Loucy (cell line): ENCODE measurements at regions not wholly inside any gene's neighbourhood (a gene's known extent, or its start where the extent isn't known, plus 50 kb on each side); places are given as distances from the start of the nearest gene placed in this dataset.

Experiments used
- H2AFZ ChIP-seq: fragments of 200-600 bp; sonication (generic); 2 replicates; pipeline ENCODE4 v1.6.0; 2016; ENCODE audit warnings: antibody characterized with exemption, mild to moderate bottlenecking, low read length, moderate library complexity
- H3F3A ChIP-seq: fragments of 200-600 bp; 2 replicates; pipeline ENCODE4 v1.6.0; 2016; ENCODE audit warnings: antibody characterized with exemption, low read depth, mild to moderate bottlenecking
- H3K27me3 ChIP-seq: fragments of 200-600 bp; sonication (generic); 2 replicates; pipeline ENCODE4 v1.6.1; 2014; ENCODE audit warnings: low read length, mild to moderate bottlenecking; ENCODE audit not compliant: insufficient read depth, poor library complexity, severe bottlenecking
- H3K36me3 ChIP-seq: fragments of 200-600 bp; sonication (generic); 2 replicates; pipeline ENCODE4 v1.6.1; 2016; ENCODE audit warnings: low read length; ENCODE audit not compliant: insufficient read depth
- H3K4me1 ChIP-seq: fragments of 200-600 bp; sonication (generic); 2 replicates; pipeline ENCODE4 v1.5.1; 2014; ENCODE audit warnings: low read length, mild to moderate bottlenecking; ENCODE audit not compliant: insufficient read depth, poor library complexity, severe bottlenecking
- H3K4me2 ChIP-seq: fragments of 200-600 bp; sonication (generic); 2 replicates; pipeline ENCODE4 v1.6.0; 2014; ENCODE audit warnings: antibody characterized with exemption, low read length, low read depth, mild to moderate bottlenecking; ENCODE audit not compliant: poor library complexity, severe bottlenecking
- H3K4me3 ChIP-seq: fragments of 200-600 bp; sonication (generic); 2 replicates; pipeline ENCODE4 v1.5.1; 2014; ENCODE audit warnings: low read length, mild to moderate bottlenecking, mixed read lengths; ENCODE audit not compliant: poor library complexity, severe bottlenecking
- H3K79me2 ChIP-seq: fragments of 200-600 bp; sonication (generic); 2 replicates; pipeline ENCODE4 v1.6.1; 2014; ENCODE audit warnings: low read length; ENCODE audit not compliant: insufficient read depth
- H3K9ac ChIP-seq: fragments of 200-600 bp; sonication (generic); 2 replicates; pipeline ENCODE4 v1.6.0; 2014; ENCODE audit warnings: mild to moderate bottlenecking, low read depth, low read length, moderate library complexity; ENCODE audit not compliant: poor library complexity, severe bottlenecking
- H3K9me2 ChIP-seq: fragments of 200-600 bp; sonication (generic); replicated peaks from 2 replicates; pipeline ENCODE4 v1.6.1; 2016; ENCODE audit warnings: low read depth, low read length, mixed read lengths
- H3K9me3 ChIP-seq: fragments of 200-600 bp; sonication (generic); 2 replicates; pipeline ENCODE4 v1.6.1; 2014; ENCODE audit warnings: mild to moderate bottlenecking, antibody characterized with exemption, low read length, low read depth; ENCODE audit not compliant: insufficient read depth
- H4K20me1 ChIP-seq: fragments of 200-600 bp; sonication (generic); 2 replicates; pipeline ENCODE4 v1.6.0; 2014; ENCODE audit warnings: antibody characterized with exemption, low read length, mild to moderate bottlenecking; ENCODE audit not compliant: insufficient read depth, poor library complexity, severe bottlenecking
- EZH2phosphoT487 ChIP-seq: fragments of 200-600 bp; IDR thresholded peaks from 2 replicates; pipeline ENCODE4 v1.6.1; 2018; ENCODE audit warnings: antibody characterized with exemption, mild to moderate bottlenecking, moderate library complexity, borderline replicate concordance
- TF ChIP-seq, protein P1 (sequence below): fragments of 200-600 bp; sonication (generic); conservative IDR thresholded peaks from 2 replicates; pipeline ENCODE4 v1.5.1; 2014; ENCODE audit warnings: mild to moderate bottlenecking, antibody characterized with exemption, low read length

DNA sequence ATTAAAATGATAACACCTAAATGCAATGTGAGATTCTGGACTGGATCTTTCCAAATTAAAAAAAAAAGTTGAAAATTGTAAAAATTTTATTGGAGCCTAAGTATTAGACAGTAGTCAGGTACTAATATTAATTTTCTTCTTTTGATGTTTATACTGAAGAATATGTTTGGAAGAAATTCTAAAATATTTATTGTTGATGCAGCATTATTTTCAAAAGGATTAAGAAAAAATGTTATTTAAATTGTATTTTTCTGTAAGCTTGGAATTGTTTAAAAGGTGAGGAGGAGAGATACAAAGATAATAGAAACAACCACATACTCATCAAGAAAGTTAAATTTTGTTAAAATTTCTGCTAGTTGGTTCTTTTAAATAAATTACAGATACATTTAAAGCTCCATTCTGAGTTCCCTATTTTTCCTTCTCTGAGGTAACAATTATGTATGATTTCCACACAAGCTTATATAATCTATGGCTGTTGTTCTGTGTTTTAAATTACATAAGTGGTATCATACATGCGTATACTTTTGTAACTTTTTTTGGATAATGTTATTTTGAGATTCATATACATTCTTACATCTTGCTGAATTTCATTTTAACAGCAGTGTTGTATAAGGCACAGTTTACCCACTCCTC, 180.3 kb upstream of the RGS18 start:
- Histone ChIP-seq H2AFZ (no peak overlapping the region), H3K4me1 (no peaks in the 10 kb centered on the region), H3F3A (no peaks in the 10 kb centered on the region), H3K9me3 (peaks cover 13% of the 10 kb centered on the region; the same call in 1 of the 2 replicates), H3K79me2 (no peaks in the 10 kb centered on the region), H4K20me1 (no peaks in the 10 kb centered on the region), H3K27me3 (no peaks in the 10 kb centered on the region), H3K4me3 (no peak overlapping the region), H3K36me3 (no peaks in the 10 kb centered on the region), H3K9me2 (no peaks in the 10 kb centered on the region), H3K4me2 (no peak overlapping the region), H3K9ac (no peak overlapping the region)
- no peak for TF ChIP-seq EZH2phosphoT487

DNA sequence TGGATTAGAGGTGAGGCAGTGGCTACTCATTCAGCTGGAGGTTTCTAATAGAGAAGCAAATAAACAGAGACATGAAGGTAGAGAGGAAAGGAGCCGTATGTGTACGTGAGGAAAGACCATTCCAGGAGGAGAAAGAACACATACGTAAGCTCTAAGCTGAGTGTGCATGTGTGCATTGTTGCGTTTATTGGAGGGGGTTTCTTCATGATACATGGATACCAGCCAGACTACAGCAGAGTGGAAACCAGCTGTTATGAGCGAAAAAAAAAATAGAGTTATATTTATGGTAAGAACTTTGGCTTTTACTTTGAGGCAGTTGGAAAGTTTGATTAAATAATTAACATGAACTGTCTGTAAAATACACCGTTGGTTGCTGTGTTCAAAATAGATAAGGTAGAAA, 173.4 kb upstream of the RGS18 start:
- no peaks in the 10 kb centered on the region for H3K36me3 ChIP-seq
- H3K9me2 ChIP-seq, result no peaks in the 10 kb centered on the region
- TF ChIP-seq EZH2phosphoT487, result no peak
- TF ChIP-seq, protein P1, sequence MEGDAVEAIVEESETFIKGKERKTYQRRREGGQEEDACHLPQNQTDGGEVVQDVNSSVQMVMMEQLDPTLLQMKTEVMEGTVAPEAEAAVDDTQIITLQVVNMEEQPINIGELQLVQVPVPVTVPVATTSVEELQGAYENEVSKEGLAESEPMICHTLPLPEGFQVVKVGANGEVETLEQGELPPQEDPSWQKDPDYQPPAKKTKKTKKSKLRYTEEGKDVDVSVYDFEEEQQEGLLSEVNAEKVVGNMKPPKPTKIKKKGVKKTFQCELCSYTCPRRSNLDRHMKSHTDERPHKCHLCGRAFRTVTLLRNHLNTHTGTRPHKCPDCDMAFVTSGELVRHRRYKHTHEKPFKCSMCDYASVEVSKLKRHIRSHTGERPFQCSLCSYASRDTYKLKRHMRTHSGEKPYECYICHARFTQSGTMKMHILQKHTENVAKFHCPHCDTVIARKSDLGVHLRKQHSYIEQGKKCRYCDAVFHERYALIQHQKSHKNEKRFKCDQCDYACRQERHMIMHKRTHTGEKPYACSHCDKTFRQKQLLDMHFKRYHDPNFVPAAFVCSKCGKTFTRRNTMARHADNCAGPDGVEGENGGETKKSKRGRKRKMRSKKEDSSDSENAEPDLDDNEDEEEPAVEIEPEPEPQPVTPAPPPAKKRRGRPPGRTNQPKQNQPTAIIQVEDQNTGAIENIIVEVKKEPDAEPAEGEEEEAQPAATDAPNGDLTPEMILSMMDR, result no peak
- peaks cover 5% of the 10 kb centered on the region; the same call in 1 of the 2 replicates for H3K9me3 ChIP-seq
- no peaks in the 10 kb centered on the region for H3K4me1 ChIP-seq
- H3K9ac ChIP-seq, result no peak overlapping the region
- H3K79me2 ChIP-seq, result no peaks in the 10 kb centered on the region
- H3K27me3 ChIP-seq, result no peaks in the 10 kb centered on the region
- no peak overlapping the region for H3K4me3 ChIP-seq
- no peaks in the 10 kb centered on the region for H4K20me1 ChIP-seq
- no peak overlapping the region for H2AFZ ChIP-seq
- no peak overlapping the region for H3K4me2 ChIP-seq
- no peaks in the 10 kb centered on the region for H3F3A ChIP-seq

DNA sequence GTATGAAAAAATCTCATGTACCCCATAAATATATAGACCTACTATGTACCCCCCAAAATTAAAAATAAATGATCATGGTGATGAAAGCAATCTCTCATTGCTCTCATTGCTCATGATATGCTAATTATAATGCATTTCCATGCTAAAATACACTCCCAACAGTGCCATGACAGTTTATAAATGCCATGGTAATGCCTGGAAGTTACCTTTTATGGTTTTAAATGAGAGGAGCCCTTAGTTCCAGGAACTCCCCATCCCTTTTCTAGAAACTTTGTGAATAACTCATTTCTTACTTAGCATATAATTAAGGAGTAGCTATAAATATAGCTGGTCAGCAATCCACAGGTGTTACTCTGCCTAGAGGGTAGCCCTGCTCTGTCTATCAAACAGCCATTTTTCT, 166.1 kb upstream of the RGS18 start:
- TF ChIP-seq, protein P1, result no peak
- no peak for TF ChIP-seq EZH2phosphoT487

DNA sequence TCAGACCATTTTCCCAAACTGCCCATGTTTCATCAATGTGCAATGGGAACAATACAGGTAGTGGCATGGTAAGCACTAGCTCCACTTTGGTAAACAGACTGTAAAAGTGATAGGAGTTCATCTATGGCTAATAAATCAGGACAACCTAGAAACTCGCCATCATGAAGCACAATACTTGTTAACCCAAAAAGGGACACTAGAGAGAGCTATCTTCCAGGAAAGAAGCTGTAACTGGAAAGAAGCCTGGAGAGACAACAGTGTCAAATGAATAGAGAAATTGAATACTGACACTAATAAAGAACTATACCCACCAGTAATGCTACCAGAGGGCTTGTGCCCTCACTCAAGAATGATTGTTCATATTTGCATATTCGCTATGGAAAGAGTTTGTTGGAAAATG, 164.7 kb upstream of the RGS18 start:
- H3F3A ChIP-seq, result no peaks in the 10 kb centered on the region
- no peak overlapping the region for H3K9ac ChIP-seq
- TF ChIP-seq, protein P1, result peak; percentile 74
- no peak for TF ChIP-seq EZH2phosphoT487
- H3K27me3 ChIP-seq, result no peaks in the 10 kb centered on the region
- no peaks in the 10 kb centered on the region; the same call in 1 of the 2 replicates for H3K36me3 ChIP-seq
- no peaks in the 10 kb centered on the region for H4K20me1 ChIP-seq
- H3K4me2 ChIP-seq, result no peak overlapping the region
- H3K4me3 ChIP-seq, result no peak overlapping the region
- H3K79me2 ChIP-seq, result no peaks in the 10 kb centered on the region
- no peaks in the 10 kb centered on the region for H3K9me2 ChIP-seq
- 0 out of 2 replicates have a peak, but pooled peaks cover 5% of the 10 kb centered on the region for H3K9me3 ChIP-seq
- H3K4me1 ChIP-seq, result no peaks in the 10 kb centered on the region
- no peak overlapping the region for H2AFZ ChIP-seq

More for the DNA sequence above, 166.1 kb upstream of the RGS18 start:
- H3K27me3 ChIP-seq, result no peaks in the 10 kb centered on the region
- no peaks in the 10 kb centered on the region for H4K20me1 ChIP-seq
- no peak overlapping the region for H2AFZ ChIP-seq
- H3F3A ChIP-seq, result no peaks in the 10 kb centered on the region
- H3K36me3 ChIP-seq, result no peaks in the 10 kb centered on the region
- no peaks in the 10 kb centered on the region for H3K9me3 ChIP-seq
- H3K4me2 ChIP-seq, result no peak overlapping the region
- H3K4me3 ChIP-seq, result no peak overlapping the region
- H3K79me2 ChIP-seq, result no peaks in the 10 kb centered on the region
- no peak overlapping the region for H3K9ac ChIP-seq
- H3K9me2 ChIP-seq, result no peaks in the 10 kb centered on the region
- no peaks in the 10 kb centered on the region for H3K4me1 ChIP-seq
